Activated effector memory CD4-positive, alpha-beta T cell treated with anti-CD3 and anti-CD28 coated beads, Interleukin-2, amount 50 U/mL, for 16 hours (primary cell): ENCODE measurements at regions not wholly inside any gene's neighbourhood (a gene's known extent, or its start where the extent isn't known, plus 50 kb on each side); places are given as distances from the start of the nearest gene placed in this dataset.
"Not testable (repeated sequence)": the region's sequence is repeated elsewhere in the genome, so short reads cannot be mapped to it uniquely, and the experiment has no call there.

ENCODE experiments used
- DNase-seq: peaks from one replicate; pipeline ENCODE4 v3.0.0-alpha.2; 2020

- DNase-seq: no peak
These were observed 103.5 kb downstream of the SPRY4 start for GRCh38 chr5:142221091-142221860.

- DNase-seq: no peak
These were observed 105.7 kb downstream of the SPRY4 start for GRCh38 chr5:142219146-142219545.

GRCh38 chr5:142216931-142217330 lies 107.9 kb downstream of the SPRY4 start:
- no peak for DNase-seq

- no peak for DNase-seq
These were observed 107.5 kb downstream of the NDFIP1 start for GRCh38 chr5:142215915-142216681.

GRCh38 chr5:142213077-142213476 lies 104.5 kb downstream of the NDFIP1 start:
- DNase-seq: no peak

GRCh38 chr5:142211918-142212317 lies 103.3 kb downstream of the NDFIP1 start:
- DNase-seq: no peak

GRCh38 chr5:142210864-142211412 lies 102.4 kb downstream of the NDFIP1 start:
- no peak for DNase-seq

GRCh38 chr5:142210011-142210410 lies 101.4 kb downstream of the NDFIP1 start:
- DNase-seq: no peak

- DNase-seq: no peak
These were observed 100.3 kb downstream of the NDFIP1 start for GRCh38 chr5:142208777-142209312.

GRCh38 chr5:142208244-142208643 lies 99.7 kb downstream of the NDFIP1 start:
- not testable (repeated sequence) for DNase-seq

GRCh38 chr5:142206801-142207200 lies 98.2 kb downstream of the NDFIP1 start:
- no peak for DNase-seq

GRCh38 chr5:142204219-142204618 lies 95.6 kb downstream of the NDFIP1 start:
- DNase-seq: no peak
